ENCODE measurements at regions not wholly inside any gene's neighbourhood (a gene's known extent, or its start where the extent isn't known, plus 50 kb on each side); places are given as distances from the start of the nearest gene placed in this dataset.

GRCh38 chr10:129328546-129328945 is 138.5 kb upstream of the MGMT start (continued):
- TF ChIP-seq ZNF639 (CRISPR knock-in tag; conservative IDR thresholded peaks at IDR 0.05): no peak

- FAIRE-seq (no peak), ATAC-seq (no peak), DNase-seq (ENCODE audit: low spot score) (no peak)
- intact Hi-C loops (cut with micrococcal nuclease; ENCODE audit: unreplicated experiment): no loop called here
- no peaks in the 10 kb centered on the region for H3K4me1 ChIP-seq (ENCODE audit: insufficient read depth, low read length)
- BruUV-seq (replicated peaks): no TSS peak
- ChIA-PET POLR2A (no interaction called here), CTCF (ENCODE audit: low intra/inter-chr PET ratio, low total read pairs) (no interaction called here)
- in situ Hi-C loops (cut with HindIII; ENCODE audit: extremely low pct_ligation_motif_present, low pct_unique_long_range_greater_than_20kb): no loop called here
- WGBS (ENCODE audit: low lambda C conversion rate): 29% methylated on average over 17 of the region's 17 CpGs
- H3K79me2 ChIP-seq (ENCODE audit: insufficient read depth, low read length): no peaks in the 10 kb centered on the region
- no peak overlapping the region for H3K4me3 ChIP-seq (replicated peaks in 1 of 3; ENCODE audit: insufficient read depth in 1 of 3, low read depth in 2 of 3, low read length in 3 of 3)
- H3K27me3 ChIP-seq (ENCODE audit: control insufficient read depth in 1 of 2, insufficient read depth in 2 of 2, low read length in 2 of 2): peaks cover 0 to 4% of the 10 kb centered on the region in 2 experiments; a peak in 2 of 5 replicates
- no peak overlapping the region for H3K4me2 ChIP-seq (ENCODE audit: low read depth, low read length)
- no peaks in the 10 kb centered on the region for H3K36me3 ChIP-seq (replicated peaks in 1 of 2; ENCODE audit: control insufficient read depth in 1 of 2, insufficient read depth in 2 of 2, low read length in 2 of 2)
- no peak overlapping the region for H2AFZ ChIP-seq (ENCODE audit: low read length)
- H3K27ac ChIP-seq (ENCODE audit: extremely low read length, insufficient read depth, low read length): no peak overlapping the region
- no peaks in the 10 kb centered on the region for H3K9me3 ChIP-seq (ENCODE audit: low read length)
- no peak overlapping the region for H3K9ac ChIP-seq (ENCODE audit: insufficient read depth, low read depth, low read length)
- no peaks in the 10 kb centered on the region for H4K20me1 ChIP-seq (ENCODE audit: insufficient read depth, low read length)
- no peak for TF ChIP-seq UBTF (CRISPR knock-in tag; IDR thresholded peaks at IDR 0.05)
- no peak for TF ChIP-seq ZZZ3 (CRISPR knock-in tag; IDR thresholded peaks at IDR 0.05; ENCODE audit: borderline replicate concordance)
- no peak for TF ChIP-seq TBL1XR1 (IDR thresholded peaks at IDR 0.05; ENCODE audit: borderline replicate concordance, low read length, partially characterized antibody)
- TF ChIP-seq XBP1 (CRISPR knock-in tag; IDR thresholded peaks at IDR 0.05): no peak
- TF ChIP-seq EZH2 (conservative IDR thresholded peaks at IDR 0.05; ENCODE audit: low read depth, low read length): no peak
- no peak for TF ChIP-seq ZNF292 (CRISPR knock-in tag; IDR thresholded peaks at IDR 0.05; ENCODE audit: borderline replicate concordance, low read depth)
- TF ChIP-seq ZNF674 (CRISPR knock-in tag; IDR thresholded peaks at IDR 0.05; ENCODE audit: low read depth): no peak
- TF ChIP-seq, protein P1, sequence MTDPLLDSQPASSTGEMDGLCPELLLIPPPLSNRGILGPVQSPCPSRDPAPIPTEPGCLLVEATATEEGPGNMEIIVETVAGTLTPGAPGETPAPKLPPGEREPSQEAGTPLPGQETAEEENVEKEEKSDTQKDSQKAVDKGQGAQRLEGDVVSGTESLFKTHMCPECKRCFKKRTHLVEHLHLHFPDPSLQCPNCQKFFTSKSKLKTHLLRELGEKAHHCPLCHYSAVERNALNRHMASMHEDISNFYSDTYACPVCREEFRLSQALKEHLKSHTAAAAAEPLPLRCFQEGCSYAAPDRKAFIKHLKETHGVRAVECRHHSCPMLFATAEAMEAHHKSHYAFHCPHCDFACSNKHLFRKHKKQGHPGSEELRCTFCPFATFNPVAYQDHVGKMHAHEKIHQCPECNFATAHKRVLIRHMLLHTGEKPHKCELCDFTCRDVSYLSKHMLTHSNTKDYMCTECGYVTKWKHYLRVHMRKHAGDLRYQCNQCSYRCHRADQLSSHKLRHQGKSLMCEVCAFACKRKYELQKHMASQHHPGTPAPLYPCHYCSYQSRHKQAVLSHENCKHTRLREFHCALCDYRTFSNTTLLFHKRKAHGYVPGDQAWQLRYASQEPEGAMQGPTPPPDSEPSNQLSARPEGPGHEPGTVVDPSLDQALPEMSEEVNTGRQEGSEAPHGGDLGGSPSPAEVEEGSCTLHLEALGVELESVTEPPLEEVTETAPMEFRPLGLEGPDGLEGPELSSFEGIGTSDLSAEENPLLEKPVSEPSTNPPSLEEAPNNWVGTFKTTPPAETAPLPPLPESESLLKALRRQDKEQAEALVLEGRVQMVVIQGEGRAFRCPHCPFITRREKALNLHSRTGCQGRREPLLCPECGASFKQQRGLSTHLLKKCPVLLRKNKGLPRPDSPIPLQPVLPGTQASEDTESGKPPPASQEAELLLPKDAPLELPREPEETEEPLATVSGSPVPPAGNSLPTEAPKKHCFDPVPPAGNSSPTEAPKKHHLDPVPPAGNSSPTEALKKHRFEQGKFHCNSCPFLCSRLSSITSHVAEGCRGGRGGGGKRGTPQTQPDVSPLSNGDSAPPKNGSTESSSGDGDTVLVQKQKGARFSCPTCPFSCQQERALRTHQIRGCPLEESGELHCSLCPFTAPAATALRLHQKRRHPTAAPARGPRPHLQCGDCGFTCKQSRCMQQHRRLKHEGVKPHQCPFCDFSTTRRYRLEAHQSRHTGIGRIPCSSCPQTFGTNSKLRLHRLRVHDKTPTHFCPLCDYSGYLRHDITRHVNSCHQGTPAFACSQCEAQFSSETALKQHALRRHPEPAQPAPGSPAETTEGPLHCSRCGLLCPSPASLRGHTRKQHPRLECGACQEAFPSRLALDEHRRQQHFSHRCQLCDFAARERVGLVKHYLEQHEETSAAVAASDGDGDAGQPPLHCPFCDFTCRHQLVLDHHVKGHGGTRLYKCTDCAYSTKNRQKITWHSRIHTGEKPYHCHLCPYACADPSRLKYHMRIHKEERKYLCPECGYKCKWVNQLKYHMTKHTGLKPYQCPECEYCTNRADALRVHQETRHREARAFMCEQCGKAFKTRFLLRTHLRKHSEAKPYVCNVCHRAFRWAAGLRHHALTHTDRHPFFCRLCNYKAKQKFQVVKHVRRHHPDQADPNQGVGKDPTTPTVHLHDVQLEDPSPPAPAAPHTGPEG (CRISPR knock-in tag; IDR thresholded peaks at IDR 0.05): no peak
- no peak for TF ChIP-seq BCL6 (CRISPR knock-in tag; IDR thresholded peaks at IDR 0.05)
- TF ChIP-seq GZF1 (CRISPR knock-in tag; IDR thresholded peaks at IDR 0.05): no peak
- no peak for TF ChIP-seq ETV6 (CRISPR knock-in tag; conservative IDR thresholded peaks at IDR 0.05)
- TF ChIP-seq IRF1 (CRISPR knock-in tag; IDR thresholded peaks at IDR 0.05; ENCODE audit: low read depth): no peak
Observed at GRCh38 chr10:129329385-129330055, 137.5 kb upstream of the MGMT start.

Data from HepG2 (cell line).